ENCODE measurements at regions not wholly inside any gene's neighbourhood (a gene's known extent, or its start where the extent isn't known, plus 50 kb on each side); places are given as distances from the start of the nearest gene placed in this dataset.

DNA sequence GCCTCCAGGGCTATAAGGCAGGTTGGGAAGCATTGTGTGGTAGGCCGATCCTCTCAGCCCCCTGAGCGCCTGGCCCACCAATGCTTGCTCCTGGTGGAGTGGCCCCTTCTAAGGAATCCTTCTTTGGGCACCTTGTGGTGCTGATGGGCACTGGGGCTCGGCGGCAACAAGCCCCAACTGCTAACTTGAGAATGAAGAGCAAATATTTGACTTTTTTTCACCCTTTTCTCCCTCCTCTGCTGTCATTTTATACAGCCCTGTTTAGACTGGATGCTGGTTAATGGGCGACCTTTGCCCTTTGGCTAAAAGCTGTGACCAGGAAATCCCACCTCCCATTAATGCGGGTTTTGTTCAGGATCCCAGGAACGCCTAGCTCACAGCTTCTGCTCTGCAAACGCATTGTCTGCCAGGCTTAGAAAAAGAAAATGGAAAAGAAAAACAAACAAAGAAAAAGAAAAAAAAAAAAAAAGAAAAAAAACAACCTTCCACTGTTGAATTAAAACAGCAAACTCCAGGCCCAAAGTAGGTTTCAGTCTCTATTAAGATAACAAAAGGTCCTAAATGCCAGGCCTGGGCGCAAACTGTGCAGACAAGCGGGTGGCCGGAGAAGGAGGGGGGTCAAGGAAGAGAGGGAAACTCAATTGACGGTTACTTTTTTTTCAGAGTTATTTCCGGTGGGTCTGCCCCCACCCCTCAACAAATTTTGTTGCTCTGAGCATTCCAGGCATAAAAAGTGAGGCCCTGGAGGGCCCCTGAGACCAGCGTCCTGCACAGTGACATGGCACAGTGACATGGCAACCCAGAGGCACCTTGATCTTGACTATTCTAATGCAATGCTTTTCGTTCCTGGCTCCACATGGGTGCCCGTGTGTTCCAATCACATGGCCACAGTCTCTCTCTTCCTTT is 301.4 kb downstream of the MAF start:
- DNase-seq (ENCODE audit: low read depth): no peak

DNA sequence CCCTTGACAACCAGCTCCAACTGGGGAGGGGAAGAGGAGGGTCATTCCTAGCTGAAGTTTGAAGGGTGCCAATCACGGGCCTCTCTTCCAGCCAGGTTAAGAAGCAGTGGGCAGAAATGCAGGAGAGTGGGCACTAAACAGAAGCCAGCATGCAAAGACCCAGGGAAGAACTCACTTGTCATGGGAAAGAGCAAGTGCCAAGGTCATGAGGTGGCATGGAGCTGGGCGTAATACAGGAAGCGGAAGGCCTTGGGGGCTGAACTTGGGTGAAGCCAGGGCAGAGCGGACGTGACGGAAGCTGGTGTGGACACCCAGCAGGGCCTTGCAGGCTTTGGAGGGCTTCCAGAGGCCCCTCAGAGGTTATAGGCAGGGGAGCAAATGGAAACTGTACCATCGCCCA is 302.1 kb downstream of the MAF start:
- no peak for DNase-seq (ENCODE audit: low read depth)

DNA sequence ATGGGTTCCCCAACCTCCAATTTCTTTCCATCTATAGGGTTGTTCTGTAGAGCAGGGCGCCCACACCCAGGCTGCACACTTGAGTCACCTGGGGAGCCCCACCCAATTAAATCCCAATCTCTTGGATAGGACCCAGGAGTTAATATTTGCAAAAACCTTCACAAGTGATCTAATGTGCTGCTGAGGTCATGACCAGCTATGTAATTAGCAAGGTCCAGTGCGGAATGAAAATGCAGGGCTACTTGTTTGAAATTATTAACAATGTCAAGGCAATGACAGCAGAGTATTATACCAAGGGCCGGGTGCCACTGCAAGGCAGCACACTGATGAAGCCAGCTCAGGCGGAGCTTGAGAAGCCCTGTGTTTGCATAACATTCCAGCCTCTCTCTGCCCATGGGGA is 302.7 kb downstream of the MAF start:
- DNase-seq (ENCODE audit: low read depth): no peak

DNA sequence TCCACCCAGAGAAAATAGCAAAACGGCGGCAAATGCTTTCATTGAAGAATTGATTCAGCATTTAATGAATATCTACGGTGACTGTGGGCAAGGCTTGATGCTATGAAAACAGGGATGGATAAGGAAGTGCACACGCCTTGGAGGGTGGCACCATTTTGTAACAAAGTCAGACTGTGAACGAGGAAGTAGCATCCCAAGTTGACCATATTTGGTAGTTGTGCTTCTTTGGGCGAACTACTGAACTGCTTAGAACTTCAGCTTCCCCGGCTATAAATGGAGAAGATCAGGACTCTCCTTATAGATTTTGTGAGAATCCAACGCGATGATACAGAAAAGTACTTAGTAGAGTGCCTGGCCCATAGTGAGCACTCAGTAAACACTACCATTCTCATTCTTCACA is 303.2 kb downstream of the MAF start:
- DNase-seq (ENCODE audit: low read depth): no peak

DNA sequence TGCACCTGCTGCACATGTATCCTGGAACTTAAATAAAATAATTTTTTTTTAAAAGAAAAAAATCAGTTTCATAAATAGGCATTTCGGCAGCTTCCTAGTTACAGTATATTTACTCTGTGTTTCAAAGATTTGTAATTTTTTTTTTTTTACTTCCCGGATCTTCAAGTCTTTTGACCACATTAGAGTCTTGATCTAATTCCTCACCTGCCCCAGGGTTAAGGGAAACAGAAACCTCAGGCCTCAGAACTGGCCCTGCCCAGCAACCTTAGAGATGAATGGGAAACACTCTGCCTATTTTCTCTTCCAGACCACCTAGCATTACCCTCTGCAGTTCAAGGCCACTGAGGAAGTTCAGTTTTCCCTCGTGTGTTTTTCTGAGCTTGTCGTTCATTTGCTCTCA is 304.0 kb downstream of the MAF start:
- no peak for DNase-seq (ENCODE audit: low read depth)

DNA sequence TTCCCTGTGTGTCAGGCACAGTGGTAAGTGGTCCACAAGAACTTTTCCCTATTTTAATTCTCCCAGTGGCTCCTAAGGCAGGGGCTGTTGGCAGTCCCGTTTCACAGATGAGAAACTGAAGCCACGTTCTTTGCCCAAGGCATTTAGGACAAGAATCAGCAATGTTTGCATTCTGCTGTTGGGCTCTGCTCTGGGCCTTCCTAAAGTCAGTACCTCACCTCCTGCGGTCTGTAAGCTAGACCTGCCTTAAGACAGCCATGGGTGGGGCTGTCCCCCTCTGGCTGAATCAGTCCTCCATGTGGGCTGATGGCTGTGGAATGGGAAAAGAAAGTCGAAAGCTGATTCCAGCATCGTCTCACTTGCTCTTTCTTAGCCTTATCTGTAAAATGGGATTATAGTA is 304.8 kb downstream of the MAF start:
- no peak for DNase-seq (ENCODE audit: low read depth)

DNA sequence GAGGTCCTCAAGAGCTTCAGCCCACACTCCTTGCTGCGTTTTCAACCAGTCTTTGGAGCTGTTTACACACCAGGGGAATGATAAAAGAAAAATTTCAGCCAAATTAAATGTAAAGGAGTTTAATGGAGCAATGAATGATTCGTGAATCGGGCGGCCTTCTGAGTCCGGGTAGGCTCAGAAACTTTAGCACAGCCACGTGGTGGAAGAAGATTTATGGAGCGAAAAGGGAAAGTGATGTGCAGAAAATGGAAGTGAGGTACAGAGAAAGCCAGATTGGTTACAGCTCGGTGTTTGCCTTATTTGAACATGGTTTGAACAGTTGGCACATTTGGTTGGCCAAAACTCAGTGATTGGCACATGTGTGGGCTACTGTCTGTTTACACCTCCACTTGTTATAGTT is 305.4 kb downstream of the MAF start:
- no peak for DNase-seq (ENCODE audit: low read depth)

DNA sequence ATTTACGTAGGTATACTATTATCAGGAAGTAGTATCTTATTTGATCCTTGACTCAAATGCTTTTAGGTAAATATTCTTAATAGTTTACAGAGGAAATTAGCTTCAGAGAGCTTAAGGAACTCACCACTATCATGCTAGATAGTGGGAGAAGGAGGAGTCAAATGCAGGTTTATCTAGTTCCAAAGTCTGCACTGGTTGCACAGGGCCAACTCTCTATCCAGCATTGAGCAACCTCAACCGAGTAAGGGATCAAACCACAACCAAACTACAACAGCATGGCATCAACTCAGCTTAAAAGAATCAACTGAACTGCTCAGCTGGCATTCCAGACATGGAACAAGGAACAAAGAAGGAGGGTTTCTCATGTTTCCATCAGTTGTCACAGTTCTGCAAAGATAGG is 306.0 kb downstream of the MAF start:
- DNase-seq (ENCODE audit: low read depth): no peak

DNA sequence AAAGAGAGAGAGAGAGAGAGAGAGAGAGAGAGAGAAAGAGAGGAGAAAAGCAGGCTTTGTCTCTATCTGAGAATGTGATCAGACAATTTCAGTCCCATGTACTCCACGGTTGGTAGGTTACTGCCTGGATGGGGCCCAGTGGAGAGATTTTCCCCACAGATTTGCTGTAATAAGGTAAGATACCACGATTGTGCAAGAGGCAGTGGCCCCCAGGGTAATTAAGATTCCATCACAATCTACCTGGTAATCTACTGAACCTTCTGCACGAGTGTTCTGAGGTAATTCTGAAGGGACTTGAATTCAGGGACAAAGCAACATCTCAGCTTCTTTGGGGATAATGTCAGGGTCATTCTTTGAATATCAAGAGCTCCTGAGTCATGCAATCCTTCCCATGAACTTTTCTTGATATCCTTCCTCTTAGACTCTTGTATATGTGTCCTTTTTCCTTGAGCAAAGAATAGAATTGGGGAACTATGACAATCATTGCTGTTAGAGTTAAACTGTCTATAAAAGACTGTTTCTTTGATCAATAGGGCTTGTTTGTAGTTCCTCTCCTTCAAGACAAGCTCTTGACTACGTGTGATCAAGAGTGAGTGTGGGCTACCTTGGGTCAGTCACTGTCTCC is 306.6 kb downstream of the MAF start:
- no peak for DNase-seq (ENCODE audit: low read depth)

DNA sequence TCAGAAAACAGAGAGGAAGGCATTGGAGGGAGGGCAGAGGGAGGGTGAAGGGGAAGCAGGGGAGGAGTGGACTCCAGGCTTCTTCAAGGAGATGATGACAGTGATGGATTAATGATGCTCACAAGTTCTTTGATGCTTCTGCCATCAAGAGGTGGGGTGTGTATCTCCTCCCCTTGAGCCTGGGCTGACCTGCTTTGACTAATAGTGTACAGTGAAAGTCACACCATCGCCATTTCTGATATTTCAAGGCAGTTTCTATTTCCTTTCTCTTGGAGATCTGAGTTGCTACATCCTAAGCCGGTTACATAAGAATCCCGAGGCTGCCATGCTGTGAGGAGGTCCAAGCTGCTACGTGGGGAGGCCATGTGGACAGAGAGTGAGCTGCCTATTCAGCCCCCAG is 312.5 kb downstream of the MAF start:
- no peak for DNase-seq (ENCODE audit: low read depth)

DNA sequence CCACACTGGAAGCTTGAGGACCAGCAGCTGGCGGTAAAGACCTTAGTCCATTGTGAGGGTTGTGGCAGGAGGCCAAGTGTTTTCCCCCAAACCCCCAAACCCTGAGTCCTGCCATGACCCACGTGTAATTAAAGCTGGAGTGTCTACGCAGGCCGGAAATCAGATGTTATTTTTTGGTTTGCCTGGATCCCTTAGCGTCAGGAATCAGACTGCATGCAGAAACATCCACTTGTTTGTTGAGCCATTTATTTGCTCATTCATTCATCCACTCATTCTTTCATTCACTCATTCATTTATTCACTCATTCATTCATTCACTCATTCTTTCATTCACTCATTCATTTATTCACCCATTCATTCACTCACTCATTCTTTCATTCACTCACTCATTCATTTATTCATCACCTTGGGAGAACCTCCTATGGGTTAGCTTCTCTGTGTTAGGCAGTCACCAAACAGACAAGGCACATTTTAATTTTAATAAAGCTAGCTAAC is 313.1 kb downstream of the MAF start:
- no peak for DNase-seq (ENCODE audit: low read depth)

DNA sequence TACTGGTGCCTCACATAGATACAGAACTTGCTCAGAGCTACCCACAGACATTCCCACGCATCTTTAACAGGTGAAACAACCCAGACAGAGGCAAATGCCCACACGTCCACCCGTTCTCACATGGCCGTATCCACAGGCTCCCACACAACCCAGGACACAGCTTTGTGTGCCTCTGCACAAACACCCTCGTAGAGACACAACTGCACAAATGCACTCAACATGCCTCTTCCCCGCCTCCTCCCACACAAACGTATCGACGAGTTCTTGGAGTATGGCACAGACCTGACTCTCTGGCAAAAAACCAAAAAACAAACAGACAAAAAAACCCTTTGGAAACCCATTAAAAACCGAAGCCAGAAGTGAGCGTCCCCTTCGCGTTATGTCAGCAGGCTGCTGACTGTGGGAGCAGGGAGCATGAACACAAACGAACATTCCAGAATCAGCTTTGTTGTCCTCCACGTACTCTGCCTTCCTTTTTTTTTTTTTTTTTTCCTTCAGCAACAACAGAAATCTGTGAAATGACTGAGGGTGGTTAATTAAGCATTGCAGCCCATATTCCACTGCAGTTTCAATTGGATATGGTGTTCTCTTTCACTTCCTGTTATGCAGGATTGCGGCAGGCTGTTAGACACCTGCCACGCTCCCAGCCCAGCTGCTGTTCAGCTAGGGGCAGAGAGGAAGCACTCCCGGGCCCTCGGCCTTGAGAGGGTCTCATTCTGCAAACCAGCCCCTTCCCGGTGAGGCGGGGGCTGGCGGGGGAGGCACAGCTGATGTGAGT is 313.7 kb downstream of the MAF start:
- DNase-seq (ENCODE audit: low read depth): no peak

DNA sequence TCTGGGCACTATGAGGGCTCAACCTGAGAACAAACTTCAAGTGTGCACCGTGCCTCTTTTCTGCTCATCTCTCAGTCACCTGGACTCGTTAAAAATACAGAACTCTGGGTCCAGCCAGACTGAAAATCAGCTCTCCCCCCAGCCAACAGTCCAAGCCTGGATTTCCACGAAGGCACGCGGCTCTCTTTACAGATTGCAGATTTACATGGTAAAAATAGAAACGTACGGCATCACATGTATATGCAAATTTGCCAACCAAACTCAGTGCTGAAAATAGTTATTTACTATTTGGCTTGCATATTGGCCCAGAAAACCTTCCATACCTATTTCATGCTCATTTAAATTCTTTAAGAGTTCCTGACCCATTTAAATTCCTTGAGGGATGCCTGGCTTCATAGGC is 315.8 kb downstream of the MAF start:
- DNase-seq (ENCODE audit: low read depth): no peak

DNA sequence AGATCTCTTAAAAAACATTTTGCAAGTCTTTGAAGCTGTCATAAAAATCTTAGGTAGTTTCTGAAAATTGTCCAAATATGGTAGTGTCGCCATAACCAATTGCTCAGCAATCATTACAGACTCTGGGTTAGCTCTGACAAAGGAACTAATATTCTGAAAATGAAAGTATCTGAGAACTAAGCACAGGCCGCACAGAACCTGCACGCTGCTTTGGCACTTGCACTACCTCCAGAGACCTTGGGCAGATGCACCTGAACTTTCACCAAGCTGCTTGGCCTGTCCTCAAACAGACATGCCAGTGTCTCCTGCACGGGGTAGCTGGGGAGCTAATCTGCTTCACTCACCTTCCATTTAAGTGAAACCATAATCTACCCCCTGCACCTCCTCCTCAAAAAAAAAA is 317.0 kb downstream of the MAF start:
- DNase-seq (ENCODE audit: low read depth): no peak

DNA sequence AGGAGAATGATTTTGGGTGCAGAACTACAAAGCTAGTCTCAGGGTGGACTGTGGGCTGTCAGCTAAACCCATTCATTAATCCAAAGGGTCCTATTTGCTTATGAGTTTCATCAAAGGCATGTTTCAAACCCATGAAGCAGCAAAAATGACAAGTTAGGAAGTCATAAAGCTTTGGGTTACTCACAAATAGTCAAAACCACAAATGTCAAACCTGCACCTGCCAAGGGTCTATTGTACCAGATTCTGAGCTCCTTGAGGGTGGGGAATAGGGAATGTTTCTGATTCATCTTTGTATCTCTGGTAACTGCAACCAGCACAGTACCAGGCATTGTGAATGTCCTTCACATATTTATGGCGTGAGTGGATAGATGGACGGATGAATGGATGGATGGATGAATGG is 317.7 kb downstream of the MAF start:
- DNase-seq (ENCODE audit: low read depth): no peak

DNA sequence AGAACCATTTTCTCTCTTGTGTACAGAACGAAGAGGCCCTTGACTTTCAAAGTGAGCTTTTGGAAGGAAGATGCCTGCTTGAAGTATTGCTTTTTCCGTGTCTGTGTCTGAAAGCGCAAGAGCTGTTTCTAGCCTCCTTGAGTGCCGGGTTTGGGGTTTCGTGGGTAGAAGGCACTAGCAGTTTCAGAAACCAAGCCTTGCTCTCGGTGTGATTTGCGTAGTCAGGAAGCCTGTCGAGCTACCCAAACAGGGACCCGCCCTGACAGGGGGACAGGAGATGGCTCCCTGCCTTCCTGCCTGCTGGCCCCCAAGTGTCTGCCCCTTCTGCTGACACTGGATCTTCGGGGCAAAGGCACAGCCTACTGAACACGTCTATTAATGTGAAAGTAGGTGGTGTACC is 322.0 kb downstream of the MAF start:
- DNase-seq (ENCODE audit: low read depth): no peak

DNA sequence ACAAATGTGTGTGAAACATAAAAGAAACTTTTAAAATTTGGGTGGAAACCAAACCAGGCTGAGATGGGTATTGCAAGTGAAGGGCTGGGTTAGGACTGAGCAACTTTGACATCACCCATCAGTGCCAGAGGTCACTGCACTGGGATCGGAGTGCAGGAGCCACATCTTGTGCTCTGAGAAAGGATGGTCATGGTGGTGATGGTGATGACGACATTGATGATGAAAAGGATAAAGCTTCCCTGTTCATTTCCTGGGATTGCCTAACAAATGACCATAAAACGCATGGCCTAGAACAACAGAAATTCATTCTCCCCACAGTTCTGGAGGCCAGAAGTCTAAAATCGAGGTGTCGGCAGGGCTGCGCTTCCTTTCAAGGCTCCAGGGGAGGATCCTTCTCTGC is 324.0 kb downstream of the MAF start:
- no peak for DNase-seq (ENCODE audit: low read depth)

DNA sequence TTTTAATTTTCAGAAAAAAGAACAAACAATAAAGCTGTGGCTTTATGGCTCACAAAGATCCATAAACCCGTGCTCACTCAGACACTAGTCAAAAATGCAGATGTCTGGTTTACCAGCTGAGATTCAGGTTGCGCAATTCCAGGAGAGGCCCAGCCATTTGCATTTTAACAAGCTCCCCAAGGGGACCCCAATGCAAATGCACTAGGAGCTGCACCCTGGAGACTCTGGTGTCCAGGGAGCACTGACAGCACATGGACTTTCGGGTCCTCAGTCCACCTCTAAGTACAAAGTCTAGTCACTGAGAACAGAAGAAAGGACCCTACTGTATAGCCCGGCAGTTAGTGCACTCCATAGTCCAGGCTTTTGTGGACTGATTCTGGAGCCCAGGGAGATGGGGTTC is 326.3 kb downstream of the MAF start:
- DNase-seq (ENCODE audit: low read depth): no peak

DNA sequence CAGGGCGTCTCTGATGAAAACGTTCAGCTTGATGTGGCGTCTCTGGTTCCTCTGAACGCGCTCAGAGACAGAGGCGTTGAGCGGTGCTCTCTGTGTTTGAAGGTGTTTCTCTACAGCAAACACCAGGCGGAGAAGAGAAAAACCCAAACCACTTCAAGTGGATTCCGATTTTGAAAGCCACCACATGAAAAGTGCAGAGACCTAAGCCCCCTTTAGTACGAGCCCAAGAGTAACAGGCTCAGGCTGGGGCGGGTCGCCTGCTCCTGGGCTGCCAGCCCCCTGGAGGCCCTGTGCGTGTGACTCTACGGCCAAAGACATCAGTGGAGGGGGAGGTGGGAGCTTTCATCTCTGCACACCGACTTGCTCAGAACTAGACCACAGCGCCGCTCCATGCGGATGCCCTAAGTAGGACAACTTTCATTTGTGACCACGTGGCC is 328.4 kb downstream of the MAF start:
- no peak for DNase-seq (ENCODE audit: low read depth)

DNA sequence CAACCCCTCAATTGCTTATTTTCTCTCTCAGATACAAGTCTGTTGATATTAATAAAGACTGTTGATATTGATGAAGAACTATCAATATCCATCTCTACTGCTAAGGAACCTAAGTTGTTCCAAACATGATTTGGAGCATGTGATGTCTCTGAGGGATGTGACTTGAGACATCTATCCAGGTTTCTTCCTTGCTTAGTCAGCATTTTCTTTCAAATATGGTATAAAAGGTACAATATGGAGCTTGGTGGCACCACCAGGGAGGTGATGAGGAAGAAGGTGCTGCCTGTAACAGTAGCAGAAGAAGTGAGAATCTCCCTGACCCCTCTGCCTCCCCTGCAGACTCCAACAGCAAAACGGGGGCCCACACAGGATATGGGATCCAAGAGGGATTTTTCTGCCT is 329.0 kb downstream of the MAF start:
- no peak for DNase-seq (ENCODE audit: low read depth)

DNA sequence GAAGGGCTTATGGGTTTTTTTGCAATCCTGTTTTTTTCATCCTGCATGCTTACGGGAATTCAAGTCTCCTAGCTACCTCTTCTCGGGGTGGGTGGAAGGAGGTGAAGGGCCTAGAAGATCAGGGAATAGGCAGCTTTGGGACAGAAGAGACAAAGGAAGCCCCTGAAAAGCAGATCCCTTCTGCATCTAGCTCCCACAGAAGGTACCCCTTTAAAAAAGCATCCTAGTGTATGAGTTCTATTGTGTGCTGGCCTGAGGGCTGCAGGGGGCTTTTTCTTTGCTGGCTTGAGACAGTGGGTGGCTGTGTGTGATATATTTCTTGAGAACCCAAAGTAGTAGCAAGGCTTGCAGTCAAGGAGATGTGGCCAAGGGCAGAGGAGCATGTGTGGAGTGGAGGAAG is 330.5 kb downstream of the MAF start:
- DNase-seq (ENCODE audit: low read depth): no peak

DNA sequence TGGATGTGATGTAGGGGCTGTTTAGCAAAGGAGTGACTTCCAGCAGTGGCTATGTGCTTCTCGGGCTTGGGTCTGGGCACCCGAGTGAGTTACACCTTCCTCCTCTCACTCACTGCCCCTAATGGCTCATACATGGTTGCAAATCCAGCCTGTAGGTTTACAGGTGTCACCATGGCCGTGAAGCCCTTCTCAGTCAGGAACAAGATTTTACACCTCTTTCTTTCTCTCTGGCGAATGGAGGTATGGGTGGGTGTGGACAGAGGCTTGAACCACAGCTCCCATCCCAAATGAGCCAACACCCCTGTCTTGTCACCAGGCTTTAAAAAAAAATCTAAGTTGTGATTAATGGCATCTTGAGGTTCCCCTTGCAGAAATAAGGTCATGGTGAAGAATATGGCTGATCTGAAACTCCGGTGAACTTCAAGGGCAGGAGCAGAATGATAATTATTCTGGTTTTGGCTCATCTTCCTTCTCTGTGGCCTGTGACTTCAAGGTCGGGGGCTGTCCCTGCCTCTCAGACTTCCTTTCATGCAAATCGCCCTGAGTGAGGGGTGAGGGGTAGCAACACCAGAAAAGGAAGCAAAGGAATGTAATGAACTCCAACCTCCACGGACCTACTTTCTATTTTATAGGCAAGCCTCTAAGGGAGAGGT is 331.2 kb downstream of the MAF start:
- no peak for DNase-seq (ENCODE audit: low read depth)

Measured in M059J (cell line).